Mesodermal cell (in vitro differentiated cells): ENCODE measurements at regions not wholly inside any gene's neighbourhood (a gene's known extent, or its start where the extent isn't known, plus 50 kb on each side); places are given as distances from the start of the nearest gene placed in this dataset.

Experiments
- H3K27ac ChIP-seq: 2 replicates; pipeline ENCODE4 v1.7.0; 2013; ENCODE audit warnings: mild to moderate bottlenecking, low read depth, low read length, moderate library complexity; ENCODE audit not compliant: severe bottlenecking
- H3K36me3 ChIP-seq: 2 replicates; pipeline ENCODE4 v1.7.1; 2013; ENCODE audit warnings: mild to moderate bottlenecking, low read length, moderate library complexity; ENCODE audit not compliant: control insufficient read depth, insufficient read depth
- H3K4me1 ChIP-seq: one replicate; pipeline ENCODE4 v1.7.1; 2013; ENCODE audit warnings: mild to moderate bottlenecking, low read length; ENCODE audit not compliant: insufficient read depth, control insufficient read depth, poor library complexity, severe bottlenecking
- H3K4me3 ChIP-seq: 2 replicates; pipeline ENCODE4 v1.7.0; 2013; ENCODE audit warnings: low read length, control low read depth, mild to moderate bottlenecking; ENCODE audit not compliant: insufficient read depth, poor library complexity, severe bottlenecking; ENCODE audit errors: extremely low read depth
- H3K9me3 ChIP-seq: 2 replicates; pipeline ENCODE4 v1.7.1; 2013; ENCODE audit warnings: mild to moderate bottlenecking, low read length, moderate library complexity; ENCODE audit not compliant: control insufficient read depth
- WGBS, 2 experiments: methylation state at CpG; one replicate each; pipeline ENCODE4 v1.1.5; 2013; ENCODE audit warnings: missing lambda C conversion rate in 2 of 2; ENCODE audit not compliant: insufficient coverage in 2 of 2; 5-methylcytosine and 5-hydroxymethylcytosine counted together

- Histone ChIP-seq H3K36me3 (no peaks in the 10 kb centered on the region), H3K4me1 (peaks cover 6% of the 10 kb centered on the region), H3K9me3 (no peaks in the 10 kb centered on the region), H3K4me3 (no peak overlapping the region), H3K27ac (no peak overlapping the region)
- WGBS, 2 experiments, result 95 to 97% methylated on average over 6 to 7 of the region's 9 CpGs
Observed at GRCh38 chr2:16170675-16171424, 230.5 kb downstream of the MYCN start.

DNA sequence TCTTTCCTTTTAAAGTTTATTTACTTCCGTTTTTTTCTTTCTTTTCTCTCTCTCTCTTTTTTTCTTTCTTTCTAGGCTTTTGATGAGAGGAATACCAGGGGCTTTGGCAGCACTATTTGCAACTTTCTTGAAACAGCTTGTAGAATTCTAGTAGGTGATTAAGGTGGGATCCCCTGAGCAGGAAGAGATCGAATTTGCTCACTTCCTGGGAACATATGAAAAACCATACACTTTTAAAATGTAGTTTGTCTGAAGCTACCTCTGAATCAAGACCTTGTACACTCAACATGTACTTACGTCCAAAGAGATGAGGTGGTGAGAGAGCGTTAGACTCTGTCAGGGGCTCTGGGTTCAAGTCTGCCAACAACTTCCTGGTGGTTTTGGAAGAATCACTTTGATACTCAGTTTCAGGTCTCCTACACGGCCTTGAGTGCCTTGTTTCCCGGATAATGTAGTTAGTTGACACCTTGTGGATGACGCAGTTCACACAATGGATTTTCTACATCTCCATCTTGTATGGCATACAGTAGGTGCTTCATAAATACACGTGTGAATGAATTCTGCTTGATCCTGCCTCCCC is 229.1 kb downstream of the MYCN start:
- no peaks in the 10 kb centered on the region for H3K36me3 ChIP-seq
- 88 to 93% methylated on average over 4 to 6 of the region's 8 CpGs for WGBS, 2 experiments
- H3K27ac ChIP-seq, result no peak overlapping the region
- H3K4me3 ChIP-seq, result no peak overlapping the region
- no peaks in the 10 kb centered on the region for H3K9me3 ChIP-seq
- peaks cover 6% of the 10 kb centered on the region for H3K4me1 ChIP-seq

GRCh38 chr2:16168506-16169264 is 228.3 kb downstream of the MYCN start:
- H3K4me3 ChIP-seq, result no peak overlapping the region
- 81 to 87% methylated on average over 13 to 18 of the region's 24 CpGs for WGBS, 2 experiments
- H3K27ac ChIP-seq, result no peak overlapping the region
- peaks cover 6% of the 10 kb centered on the region for H3K4me1 ChIP-seq
- H3K36me3 ChIP-seq, result no peaks in the 10 kb centered on the region
- H3K9me3 ChIP-seq, result no peaks in the 10 kb centered on the region

DNA sequence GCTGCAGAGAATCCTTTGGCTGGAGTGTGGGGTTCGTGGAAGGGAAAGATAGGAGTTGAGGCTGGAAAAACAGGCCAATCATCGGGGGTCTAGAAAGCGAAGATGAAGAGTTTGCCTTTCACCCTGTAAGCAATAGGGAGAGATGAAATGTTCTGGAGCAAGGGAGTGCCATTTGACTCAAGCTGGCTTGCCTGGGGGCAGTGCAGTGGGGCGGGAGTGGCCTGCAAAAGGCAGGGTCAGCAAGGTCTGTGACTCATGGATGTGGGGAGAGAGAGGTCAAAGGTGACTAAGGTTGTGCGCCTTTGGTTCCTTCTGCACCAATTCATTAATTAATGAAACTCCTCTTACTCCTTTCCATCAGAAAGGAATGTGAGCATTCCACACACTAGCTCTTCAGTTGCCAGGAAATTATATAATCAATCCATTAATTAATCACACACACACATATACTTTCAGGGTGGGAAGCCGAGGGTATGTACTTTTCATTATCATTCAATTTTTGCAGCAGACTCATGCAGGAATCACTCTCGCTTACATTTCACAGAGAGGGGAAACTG is 227.6 kb downstream of the MYCN start:
- H3K36me3 ChIP-seq, result no peaks in the 10 kb centered on the region
- WGBS, 2 experiments, result 87 to 90% methylated on average over 3 of the region's 7 CpGs
- peaks cover 6% of the 10 kb centered on the region for H3K4me1 ChIP-seq
- no peak overlapping the region for H3K4me3 ChIP-seq
- no peaks in the 10 kb centered on the region for H3K9me3 ChIP-seq
- no peak overlapping the region for H3K27ac ChIP-seq

DNA sequence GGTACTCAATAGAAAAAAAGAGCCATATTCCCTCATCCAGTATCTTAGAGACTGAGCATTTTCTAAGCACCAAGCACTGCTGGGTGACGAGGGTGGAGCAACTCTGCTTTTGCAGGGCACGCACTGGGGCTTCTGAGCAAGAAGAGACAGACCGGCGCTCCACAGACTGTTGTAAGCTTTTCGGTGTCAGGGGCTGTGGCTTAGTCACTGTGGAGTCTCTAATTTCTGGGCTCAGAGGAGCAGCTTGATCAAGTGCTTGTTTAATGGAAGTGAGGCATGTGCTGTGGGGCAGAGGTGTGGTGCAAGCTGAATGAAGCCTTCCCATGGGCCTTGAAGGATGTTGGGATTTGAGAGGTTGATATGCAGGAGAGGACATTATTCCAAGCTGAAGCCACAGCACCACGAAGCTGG is 227.1 kb downstream of the MYCN start:
- Histone ChIP-seq H3K9me3 (no peaks in the 10 kb centered on the region), H3K4me1 (peaks cover 6% of the 10 kb centered on the region), H3K36me3 (no peaks in the 10 kb centered on the region), H3K4me3 (no peak overlapping the region), H3K27ac (no peak overlapping the region)
- WGBS, 2 experiments, result 80 to 85% methylated on average over 6 of the region's 6 CpGs

DNA sequence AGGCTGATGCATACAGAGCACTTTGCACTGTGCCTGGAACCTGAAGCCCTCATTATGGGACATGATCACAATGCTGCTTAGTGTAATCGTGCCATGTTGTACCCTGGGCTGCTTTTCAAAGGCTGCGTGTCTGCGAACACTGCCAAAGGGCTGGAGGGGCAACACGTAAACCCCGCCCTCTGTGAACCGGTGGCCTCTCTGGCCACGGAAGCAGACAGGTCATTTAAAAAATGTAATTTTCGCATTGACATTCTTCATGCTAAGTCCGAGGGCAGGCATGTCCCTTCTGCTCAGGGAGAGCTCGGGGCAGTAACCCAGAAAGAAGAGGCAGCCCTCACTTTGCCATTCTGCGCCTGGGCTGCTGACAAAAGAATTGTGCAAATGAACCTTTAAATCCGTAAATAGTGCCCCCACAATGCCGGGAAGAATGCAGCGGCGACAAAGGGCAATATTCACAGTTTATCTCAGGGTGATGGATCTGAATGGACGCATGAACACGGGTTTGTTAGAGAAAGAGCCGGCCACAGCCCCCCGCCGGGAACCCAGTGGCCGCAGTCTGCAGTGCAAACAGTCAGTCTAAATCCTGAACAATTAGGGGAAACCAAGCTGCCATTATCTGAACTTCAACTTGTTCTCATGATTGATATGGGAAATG is 226.1 kb downstream of the MYCN start:
- Histone ChIP-seq H3K36me3 (no peaks in the 10 kb centered on the region), H3K4me1 (peaks cover 6% of the 10 kb centered on the region), H3K4me3 (no peak overlapping the region), H3K27ac (no peak overlapping the region), H3K9me3 (no peaks in the 10 kb centered on the region)
- 45% methylated on average over 21 of the region's 21 CpGs for WGBS, 2 experiments

GRCh38 chr2:16165518-16166326 is 225.4 kb downstream of the MYCN start:
- H3K9me3 ChIP-seq, result no peaks in the 10 kb centered on the region
- peaks cover 6% of the 10 kb centered on the region for H3K4me1 ChIP-seq
- H3K36me3 ChIP-seq, result no peaks in the 10 kb centered on the region
- no peak overlapping the region for H3K27ac ChIP-seq
- 85 to 94% methylated on average over 2 to 5 of the region's 9 CpGs for WGBS, 2 experiments
- no peak overlapping the region for H3K4me3 ChIP-seq

- Histone ChIP-seq H3K4me3 (no peak overlapping the region), H3K9me3 (no peaks in the 10 kb centered on the region), H3K36me3 (no peaks in the 10 kb centered on the region), H3K4me1 (no peaks in the 10 kb centered on the region), H3K27ac (no peak overlapping the region)
- 59 to 84% methylated on average over 2 to 4 of the region's 4 CpGs for WGBS, 2 experiments
Observed at GRCh38 chr2:16162491-16163040, 222.2 kb downstream of the MYCN start.

- Histone ChIP-seq H3K36me3 (no peaks in the 10 kb centered on the region), H3K27ac (no peak overlapping the region), H3K9me3 (no peaks in the 10 kb centered on the region), H3K4me3 (no peak overlapping the region), H3K4me1 (no peaks in the 10 kb centered on the region)
- WGBS, 2 experiments, result 80 to 89% methylated on average over 5 of the region's 5 CpGs
Observed at GRCh38 chr2:16161768-16162490, 221.6 kb downstream of the MYCN start.
